HG02642 (cell line): ENCODE measurements at regions not wholly inside any gene's neighbourhood (a gene's known extent, or its start where the extent isn't known, plus 50 kb on each side); places are given as distances from the start of the nearest gene placed in this dataset.
"Not testable (repeated sequence)": the region's sequence is repeated elsewhere in the genome, so short reads cannot be mapped to it uniquely, and the experiment has no call there.

Experiments
- ATAC-seq: cut with Tn5 transposase; IDR thresholded peaks from one replicate; pipeline ENCODE4 v1.9.1; 2021; ENCODE audit warnings: mild to moderate bottlenecking; ENCODE audit not compliant: unreplicated experiment, poor library complexity

GRCh38 chr2:39879001-39879400 is 99.9 kb upstream of the THUMPD2 start:
- ATAC-seq, result not testable (repeated sequence)

- ATAC-seq, result no peak
Measured at GRCh38 chr2:39875914-39876267, 96.8 kb upstream of the THUMPD2 start.

- ATAC-seq, result no peak
Measured at GRCh38 chr2:39875182-39875913, 96.3 kb upstream of the THUMPD2 start.

- ATAC-seq, result no peak
Measured at GRCh38 chr2:39874236-39874635, 95.2 kb upstream of the THUMPD2 start.

GRCh38 chr2:39873586-39873985 is 94.5 kb upstream of the THUMPD2 start:
- ATAC-seq, result no peak

GRCh38 chr2:39872748-39873147 is 93.7 kb upstream of the THUMPD2 start:
- ATAC-seq, result no peak

GRCh38 chr2:39871291-39871761 is 92.3 kb upstream of the THUMPD2 start:
- no peak for ATAC-seq

GRCh38 chr2:39870871-39871270 is 91.8 kb upstream of the THUMPD2 start:
- ATAC-seq, result no peak

GRCh38 chr2:39867268-39867667 is 88.2 kb upstream of the THUMPD2 start:
- ATAC-seq, result no peak

GRCh38 chr2:39865751-39866150 is 86.7 kb upstream of the THUMPD2 start:
- ATAC-seq, result no peak

- ATAC-seq, result not testable (repeated sequence)
Measured at GRCh38 chr2:39863672-39864071, 84.6 kb upstream of the THUMPD2 start.

- no peak for ATAC-seq
Measured at GRCh38 chr2:39860538-39860937, 81.5 kb upstream of the THUMPD2 start.

- no peak for ATAC-seq
Measured at GRCh38 chr2:39858677-39859076, 79.6 kb upstream of the THUMPD2 start.

GRCh38 chr2:39855856-39856255 is 76.8 kb upstream of the THUMPD2 start:
- ATAC-seq, result no peak

- ATAC-seq, result no peak
Measured at GRCh38 chr2:39854771-39855170, 75.7 kb upstream of the THUMPD2 start.

- no peak for ATAC-seq
Measured at GRCh38 chr2:39852831-39853230, 73.8 kb upstream of the THUMPD2 start.

GRCh38 chr2:39851651-39852110 is 72.6 kb upstream of the THUMPD2 start:
- peak; percentile 89 for ATAC-seq

- peak; percentile 12 for ATAC-seq
Measured at GRCh38 chr2:39851251-39851650, 72.2 kb upstream of the THUMPD2 start.

GRCh38 chr2:39849982-39850526 is 71.0 kb upstream of the THUMPD2 start:
- ATAC-seq, result no peak

GRCh38 chr2:39849064-39849463 is 70.0 kb upstream of the THUMPD2 start:
- no peak for ATAC-seq

- ATAC-seq, result no peak
Measured at GRCh38 chr2:39845460-39846146, 66.5 kb upstream of the THUMPD2 start.
